Fibroblast of lung (primary cell): ENCODE measurements at regions not wholly inside any gene's neighbourhood (a gene's known extent, or its start where the extent isn't known, plus 50 kb on each side); places are given as distances from the start of the nearest gene placed in this dataset.
"Not testable (repeated sequence)": the region's sequence is repeated elsewhere in the genome, so short reads cannot be mapped to it uniquely, and the experiment has no call there.

ENCODE experiments used
- DNase-seq, 2 donors: peaks; one replicate each; pipeline versions ENCODE4 v3.0.0 to v3.0.0-alpha.2; 2010; ENCODE audit warnings: low read depth in 2 of 2
- H2AFZ ChIP-seq: 2 replicates; pipeline ENCODE4 v1.5.1; 2012; ENCODE audit warnings: low read length, control low read depth, inconsistent platforms
- H3K27ac ChIP-seq: 2 replicates; pipeline ENCODE4 v1.5.1; 2011; ENCODE audit warnings: low read length, control low read depth; ENCODE audit not compliant: insufficient read depth
- H3K27me3 ChIP-seq: 2 replicates; pipeline ENCODE4 v1.5.1; 2011; ENCODE audit warnings: mild to moderate bottlenecking, low read length; ENCODE audit not compliant: control insufficient read depth, insufficient read depth
- H3K36me3 ChIP-seq: 2 replicates; pipeline ENCODE4 v1.5.1; 2011; ENCODE audit warnings: low read length; ENCODE audit not compliant: control insufficient read depth, insufficient read depth
- H3K4me1 ChIP-seq: 2 replicates; pipeline ENCODE4 v1.5.1; 2011; ENCODE audit warnings: low read length; ENCODE audit not compliant: control insufficient read depth, insufficient read depth; ENCODE audit errors: extremely low read depth
- H3K4me2 ChIP-seq: 2 replicates; pipeline ENCODE4 v1.5.1; 2011; ENCODE audit warnings: low read length, control low read depth; ENCODE audit not compliant: insufficient read depth; ENCODE audit errors: extremely low read depth
- H3K4me3 ChIP-seq, 4 experiments: fragments of 200-600 bp in 1 of 4; sonication (generic) in 1 of 4; replicated peaks in 1 of 4; 2 replicates each; pipeline ENCODE4 v1.5.1; 2011 to 2016; ENCODE audit warnings: low read length in 4 of 4, low read depth in 3 of 4, mild to moderate bottlenecking in 3 of 4, control low read depth in 2 of 4, inconsistent platforms in 1 of 4, mixed read lengths in 1 of 4; ENCODE audit not compliant: insufficient read depth in 1 of 4; ENCODE audit errors: control extremely low read depth in 1 of 4
- H3K79me2 ChIP-seq: 2 replicates; pipeline ENCODE4 v1.5.1; 2012; ENCODE audit warnings: mild to moderate bottlenecking, low read length, inconsistent platforms; ENCODE audit not compliant: control insufficient read depth, insufficient read depth
- H3K9ac ChIP-seq: 2 replicates; pipeline ENCODE4 v1.5.1; 2011; ENCODE audit warnings: mild to moderate bottlenecking, low read length, control low read depth; ENCODE audit not compliant: insufficient read depth
- H3K9me3 ChIP-seq: 2 replicates; pipeline ENCODE4 v1.5.1; 2012; ENCODE audit warnings: low read depth, low read length; ENCODE audit not compliant: control insufficient read depth, insufficient read depth
- H4K20me1 ChIP-seq: 2 replicates; pipeline ENCODE4 v1.5.1; 2011; ENCODE audit warnings: low read length; ENCODE audit not compliant: control insufficient read depth, insufficient read depth; ENCODE audit errors: extremely low read depth
- EZH2 ChIP-seq: IDR thresholded peaks from 2 replicates; pipeline ENCODE4 v1.5.1; 2012; ENCODE audit warnings: low read length, control low read depth, mild to moderate bottlenecking; ENCODE audit errors: missing control alignments
- TF ChIP-seq, protein P1 (sequence below), 2 donors: IDR thresholded peaks in 1 of 2; conservative IDR thresholded peaks in 1 of 2; 1 replicate in 1 of 2; 2 replicates in 1 of 2; pipeline ENCODE4 v1.5.1; 2011 to 2012; ENCODE audit warnings: low read length in 2 of 2, control low read depth in 1 of 2, inconsistent platforms in 1 of 2, low read depth in 1 of 2, mild to moderate bottlenecking in 1 of 2

DNA sequence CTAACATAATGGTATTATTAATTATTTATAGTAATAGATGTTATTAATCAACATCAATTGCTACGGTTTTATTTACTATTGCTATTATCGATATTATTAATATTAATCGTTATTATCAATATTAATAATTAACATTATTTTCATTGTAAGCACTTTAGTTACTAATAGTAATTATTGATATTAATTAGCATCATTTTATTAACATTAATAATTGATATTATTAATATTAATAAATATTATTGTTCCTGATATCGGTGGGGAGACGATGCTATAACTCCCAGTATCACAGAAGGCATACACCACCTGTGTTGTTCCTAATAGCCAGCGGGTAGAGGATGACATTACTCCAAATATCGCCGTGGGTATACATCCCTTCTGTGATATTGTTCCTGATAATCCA, 335.5 kb downstream of the MEX3B start:
- Histone ChIP-seq H2AFZ (no peak overlapping the region), H3K79me2 (no peaks in the 10 kb centered on the region), H3K4me1 (no peaks in the 10 kb centered on the region), H3K9me3 (no peaks in the 10 kb centered on the region), H3K27me3 (no peaks in the 10 kb centered on the region), H3K36me3 (no peaks in the 10 kb centered on the region), H3K4me3 (no peak overlapping the region), H3K27ac (no peak overlapping the region), H3K4me2 (no peak overlapping the region), H3K9ac (no peak overlapping the region), H4K20me1 (no peaks in the 10 kb centered on the region)
- TF ChIP-seq EZH2, result no peak
- TF ChIP-seq, protein P1, sequence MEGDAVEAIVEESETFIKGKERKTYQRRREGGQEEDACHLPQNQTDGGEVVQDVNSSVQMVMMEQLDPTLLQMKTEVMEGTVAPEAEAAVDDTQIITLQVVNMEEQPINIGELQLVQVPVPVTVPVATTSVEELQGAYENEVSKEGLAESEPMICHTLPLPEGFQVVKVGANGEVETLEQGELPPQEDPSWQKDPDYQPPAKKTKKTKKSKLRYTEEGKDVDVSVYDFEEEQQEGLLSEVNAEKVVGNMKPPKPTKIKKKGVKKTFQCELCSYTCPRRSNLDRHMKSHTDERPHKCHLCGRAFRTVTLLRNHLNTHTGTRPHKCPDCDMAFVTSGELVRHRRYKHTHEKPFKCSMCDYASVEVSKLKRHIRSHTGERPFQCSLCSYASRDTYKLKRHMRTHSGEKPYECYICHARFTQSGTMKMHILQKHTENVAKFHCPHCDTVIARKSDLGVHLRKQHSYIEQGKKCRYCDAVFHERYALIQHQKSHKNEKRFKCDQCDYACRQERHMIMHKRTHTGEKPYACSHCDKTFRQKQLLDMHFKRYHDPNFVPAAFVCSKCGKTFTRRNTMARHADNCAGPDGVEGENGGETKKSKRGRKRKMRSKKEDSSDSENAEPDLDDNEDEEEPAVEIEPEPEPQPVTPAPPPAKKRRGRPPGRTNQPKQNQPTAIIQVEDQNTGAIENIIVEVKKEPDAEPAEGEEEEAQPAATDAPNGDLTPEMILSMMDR (conservative IDR thresholded peaks at IDR 0.05 in 1 of 2, IDR thresholded peaks at IDR 0.05 in 1 of 2; ENCODE audit: low read depth in 1 of 2, low read length in 2 of 2), result no peak
- DNase-seq, result no peak

- H3K4me2 ChIP-seq, DNase-seq, H2AFZ ChIP-seq, H3K4me3 ChIP-seq, H4K20me1 ChIP-seq, H3K36me3 ChIP-seq, H3K9ac ChIP-seq, H3K4me1 ChIP-seq, H3K9me3 ChIP-seq, H3K27ac ChIP-seq, H3K27me3 ChIP-seq, H3K79me2 ChIP-seq: not testable (repeated sequence)
These were observed 332.9 kb upstream of the TMC3 start for GRCh38 chr15:81706816-81707346.

- H2AFZ ChIP-seq, H3K27ac ChIP-seq, H3K79me2 ChIP-seq, H3K4me3 ChIP-seq, H3K27me3 ChIP-seq, H3K4me1 ChIP-seq, H3K9ac ChIP-seq, H3K4me2 ChIP-seq, DNase-seq, H3K9me3 ChIP-seq, H4K20me1 ChIP-seq, H3K36me3 ChIP-seq: not testable (repeated sequence)
These were observed 331.7 kb upstream of the TMC3 start for GRCh38 chr15:81705727-81706126.

- no peaks in the 10 kb centered on the region for H3K79me2 ChIP-seq
- no peak overlapping the region for H3K4me3 ChIP-seq
- H2AFZ ChIP-seq, result no peak overlapping the region
- H4K20me1 ChIP-seq, result no peaks in the 10 kb centered on the region
- DNase-seq, result no peak
- H3K27ac ChIP-seq, result no peak overlapping the region
- no peak overlapping the region for H3K9ac ChIP-seq
- no peak overlapping the region for H3K4me2 ChIP-seq
- no peaks in the 10 kb centered on the region for H3K4me1 ChIP-seq
- H3K36me3 ChIP-seq, result no peaks in the 10 kb centered on the region
- H3K27me3 ChIP-seq, result no peaks in the 10 kb centered on the region
- TF ChIP-seq, protein P1 (conservative IDR thresholded peaks at IDR 0.05 in 1 of 2, IDR thresholded peaks at IDR 0.05 in 1 of 2; ENCODE audit: low read depth in 1 of 2, low read length in 2 of 2), result no peak
- TF ChIP-seq EZH2, result no peak
- H3K9me3 ChIP-seq, result no peaks in the 10 kb centered on the region
These were observed 312.0 kb upstream of the TMC3 start for GRCh38 chr15:81686021-81686420.
